ENCODE measurements at regions not wholly inside any gene's neighbourhood (a gene's known extent, or its start where the extent isn't known, plus 50 kb on each side); places are given as distances from the start of the nearest gene placed in this dataset.
A peak's percentile ranks its signal among the peaks of the same experiment; 100 is the strongest.

GRCh38 chr2:42117923-42118753, 51.0 kb upstream of the EML4 start (continued):
- TF ChIP-seq, protein P1, sequence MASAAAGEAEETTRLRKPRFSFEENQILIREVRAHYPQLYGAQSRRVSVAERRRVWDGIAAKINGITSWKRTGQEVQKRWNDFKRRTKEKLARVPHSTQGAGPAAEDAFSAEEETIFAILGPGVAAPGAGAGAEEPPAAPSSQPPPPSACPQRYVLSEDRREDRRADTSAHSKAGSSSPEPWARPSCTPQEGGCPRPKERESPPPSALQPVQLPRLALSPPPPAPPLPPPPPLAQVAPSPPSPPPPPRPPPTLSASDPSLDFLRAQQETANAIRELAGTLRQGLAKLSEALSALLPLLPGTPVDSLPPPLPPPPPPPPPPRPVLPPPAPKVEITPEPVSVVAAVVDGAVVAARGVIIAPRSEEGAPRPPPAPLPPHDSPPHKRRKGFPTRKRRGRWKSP (CRISPR knock-in tag; IDR thresholded peaks at IDR 0.05) = peak; percentile 73; the same call in 1 of the 2 replicates
- TF ChIP-seq PAF1 (CRISPR knock-in tag; IDR thresholded peaks at IDR 0.05) (no peak), ZBTB39 (CRISPR knock-in tag; IDR thresholded peaks at IDR 0.05) (peak; percentile 98), ZNF784 (CRISPR knock-in tag; IDR thresholded peaks at IDR 0.05; ENCODE audit: borderline replicate concordance) (peak; percentile 42; the same call in 1 of the 2 replicates), TFE3 (CRISPR knock-in tag; IDR thresholded peaks at IDR 0.05) (peak; percentile 100), SP5 (CRISPR knock-in tag; IDR thresholded peaks at IDR 0.05; ENCODE audit: borderline replicate concordance, low read depth) (peak; percentile 70; the same call in 1 of the 2 replicates), MED1 (CRISPR knock-in tag; IDR thresholded peaks at IDR 0.05) (peak; percentile 100), NR2F6 (IDR thresholded peaks at IDR 0.05) (peak; percentile 98), NR2F6 (CRISPR knock-in tag; IDR thresholded peaks at IDR 0.05) (peak; percentile 99), ZNF75D (CRISPR knock-in tag; IDR thresholded peaks at IDR 0.05; ENCODE audit: borderline replicate concordance) (no peak), POLR2AphosphoS5 (IDR thresholded peaks at IDR 0.05; ENCODE audit: low read depth, low read length) (0 out of 2 replicates have a peak, but pooled peaks have one; percentile 25), RBM39 (IDR thresholded peaks at IDR 0.05; ENCODE audit: low read depth, low read length, poor library complexity, severe bottlenecking) (no peak), ZNF451 (CRISPR knock-in tag; IDR thresholded peaks at IDR 0.05) (no peak), THAP8 (CRISPR knock-in tag; IDR thresholded peaks at IDR 0.05; ENCODE audit: borderline replicate concordance) (no peak), SIX1 (CRISPR knock-in tag; IDR thresholded peaks at IDR 0.05; ENCODE audit: borderline replicate concordance) (peak; percentile 68; the same call in 1 of the 2 replicates)
- TF ChIP-seq, protein P2, sequence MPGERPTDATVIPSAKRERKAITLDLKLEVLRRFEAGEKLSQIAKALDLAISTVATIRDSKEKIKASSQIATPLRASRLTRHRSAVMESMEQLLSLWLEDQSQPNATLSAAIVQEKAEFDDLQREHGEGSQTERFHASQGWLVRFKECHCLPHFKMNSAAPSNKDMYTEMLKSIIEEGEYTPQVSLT (CRISPR knock-in tag; IDR thresholded peaks at IDR 0.05; ENCODE audit: borderline replicate concordance, low read depth) = no peak
- TF ChIP-seq, protein P3, sequence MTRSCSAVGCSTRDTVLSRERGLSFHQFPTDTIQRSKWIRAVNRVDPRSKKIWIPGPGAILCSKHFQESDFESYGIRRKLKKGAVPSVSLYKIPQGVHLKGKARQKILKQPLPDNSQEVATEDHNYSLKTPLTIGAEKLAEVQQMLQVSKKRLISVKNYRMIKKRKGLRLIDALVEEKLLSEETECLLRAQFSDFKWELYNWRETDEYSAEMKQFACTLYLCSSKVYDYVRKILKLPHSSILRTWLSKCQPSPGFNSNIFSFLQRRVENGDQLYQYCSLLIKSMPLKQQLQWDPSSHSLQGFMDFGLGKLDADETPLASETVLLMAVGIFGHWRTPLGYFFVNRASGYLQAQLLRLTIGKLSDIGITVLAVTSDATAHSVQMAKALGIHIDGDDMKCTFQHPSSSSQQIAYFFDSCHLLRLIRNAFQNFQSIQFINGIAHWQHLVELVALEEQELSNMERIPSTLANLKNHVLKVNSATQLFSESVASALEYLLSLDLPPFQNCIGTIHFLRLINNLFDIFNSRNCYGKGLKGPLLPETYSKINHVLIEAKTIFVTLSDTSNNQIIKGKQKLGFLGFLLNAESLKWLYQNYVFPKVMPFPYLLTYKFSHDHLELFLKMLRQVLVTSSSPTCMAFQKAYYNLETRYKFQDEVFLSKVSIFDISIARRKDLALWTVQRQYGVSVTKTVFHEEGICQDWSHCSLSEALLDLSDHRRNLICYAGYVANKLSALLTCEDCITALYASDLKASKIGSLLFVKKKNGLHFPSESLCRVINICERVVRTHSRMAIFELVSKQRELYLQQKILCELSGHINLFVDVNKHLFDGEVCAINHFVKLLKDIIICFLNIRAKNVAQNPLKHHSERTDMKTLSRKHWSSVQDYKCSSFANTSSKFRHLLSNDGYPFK (CRISPR knock-in tag; IDR thresholded peaks at IDR 0.05; ENCODE audit: borderline replicate concordance) = no peak

All from HepG2 (cell line).